GM10248 (cell line): ENCODE measurements at regions not wholly inside any gene's neighbourhood (a gene's known extent, or its start where the extent isn't known, plus 50 kb on each side); places are given as distances from the start of the nearest gene placed in this dataset.

Experiments
- CTCF ChIA-PET: fragments of 300-600 bp; sonication (Branson Sonifier 250); formaldehyde crosslinking; extraction: SDS; loops from one replicate; lab custom pipeline; 2021; ENCODE audit warnings: antibody characterized with exemption; lab: Yijun Ruan, JAX
- POLR2A ChIA-PET: fragments of 350-650 bp; sonication (Branson Sonifier 250); formaldehyde crosslinking; extraction: SDS; loops from one replicate; lab custom pipeline; 2020; ENCODE audit warnings: antibody characterized with exemption; lab: Yijun Ruan, JAX
- DNase-seq: peaks from one replicate; pipeline ENCODE4 v3.0.0; 2012; ENCODE audit errors: extremely low spot score
- CTCF ChIP-seq: IDR thresholded peaks from 2 replicates; pipeline ENCODE4 v1.5.1; 2012; ENCODE audit warnings: mild to moderate bottlenecking, low read depth; ENCODE audit errors: extremely low read depth, missing control alignments, control extremely low read depth

GRCh38 chr14:73771848-73772638 lies 57.9 kb upstream of the PNMA1 start:
- ChIA-PET CTCF (interaction anchor here (0.7 to 6.8 kb wide), 11 partner anchors 9 to 58 kb away, joined by 3 to 83 read pairs (median 5); a partner anchor contains a TSS), POLR2A (interaction anchor here (1.0 to 2.9 kb wide), 6 partner anchors 10 to 28 kb away, joined by 4 to 44 read pairs (median 14); a partner anchor contains a TSS)
- peak; percentile 78 for DNase-seq
- TF ChIP-seq CTCF, result no peak

GRCh38 chr14:73770977-73771847 lies 57.0 kb upstream of the PNMA1 start:
- POLR2A ChIA-PET, result interaction anchor here (0.9 to 2.9 kb wide), 7 partner anchors 9 to 27 kb away, joined by 4 to 44 read pairs (median 12); a partner anchor contains a TSS
- CTCF ChIA-PET, result interaction anchor here (0.7 to 6.8 kb wide), 10 partner anchors 9 to 42 kb away, joined by 3 to 83 read pairs (median 5); a partner anchor contains a TSS
- TF ChIP-seq CTCF, result no peak
- DNase-seq, result no peak

- no peak for DNase-seq
- TF ChIP-seq CTCF, result no peak
- CTCF ChIA-PET, result interaction anchor here (1.0 to 3.8 kb wide), 10 partner anchors 9 to 83 kb away, joined by 3 to 22 read pairs (median 4); partner anchors contain the start of gene PTGR2
- POLR2A ChIA-PET, result interaction anchor here (1.3 kb wide), 1 partner anchor 9 kb away, joined by 4 read pairs; no protein-coding TSS in a partner anchor
Measured at GRCh38 chr14:73768107-73768506, 53.9 kb upstream of the PNMA1 start.

GRCh38 chr14:73764406-73765280 lies 50.5 kb upstream of the PNMA1 start:
- no peak for DNase-seq
- ChIA-PET POLR2A (no interaction called here), CTCF (interaction anchor here (0.8 to 1.9 kb wide), 7 partner anchors 9 to 66 kb away, joined by 3 to 6 read pairs (median 4); no protein-coding TSS in a partner anchor)
- no peak for TF ChIP-seq CTCF
